HG02970 (cell line): ENCODE measurements at regions not wholly inside any gene's neighbourhood (a gene's known extent, or its start where the extent isn't known, plus 50 kb on each side); places are given as distances from the start of the nearest gene placed in this dataset.

Experiments
- ATAC-seq: cut with Tn5 transposase; IDR thresholded peaks from one replicate; pipeline ENCODE4 v1.9.1; 2021; ENCODE audit warnings: mild to moderate bottlenecking, moderate library complexity, moderate number of reproducible peaks; ENCODE audit not compliant: unreplicated experiment, low FRiP score

DNA sequence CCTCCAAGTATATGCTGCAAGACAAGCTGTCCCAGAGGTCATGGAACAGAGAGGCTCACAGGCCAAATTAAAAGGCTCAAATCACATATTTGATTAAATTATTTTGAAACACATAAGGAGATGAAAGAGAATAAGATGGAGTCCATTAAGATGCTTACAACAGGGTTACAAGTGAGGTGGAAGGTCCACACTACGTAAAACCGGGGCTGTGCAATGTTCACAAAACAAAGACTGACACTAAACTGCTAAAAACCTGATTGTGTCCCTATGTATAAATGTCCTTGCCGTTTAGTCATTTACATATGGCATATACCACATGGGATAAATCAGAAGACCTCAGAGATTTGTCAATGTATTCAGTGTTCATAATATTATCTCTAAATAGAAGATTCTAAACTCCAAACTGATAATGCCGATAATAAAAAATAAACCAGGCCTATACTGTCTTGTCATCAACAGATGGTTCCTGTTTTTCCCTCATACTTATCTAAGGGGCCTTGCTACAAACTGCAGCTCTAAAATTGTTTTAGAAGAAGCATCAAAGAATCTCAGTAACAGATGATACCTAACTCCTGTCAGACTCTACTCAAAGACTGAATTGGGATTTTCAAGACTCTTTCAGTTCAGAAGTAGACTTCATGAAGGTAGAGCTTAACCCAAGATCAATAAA is 51.8 kb upstream of the RIPOR2 start:
- ATAC-seq: no peak

DNA sequence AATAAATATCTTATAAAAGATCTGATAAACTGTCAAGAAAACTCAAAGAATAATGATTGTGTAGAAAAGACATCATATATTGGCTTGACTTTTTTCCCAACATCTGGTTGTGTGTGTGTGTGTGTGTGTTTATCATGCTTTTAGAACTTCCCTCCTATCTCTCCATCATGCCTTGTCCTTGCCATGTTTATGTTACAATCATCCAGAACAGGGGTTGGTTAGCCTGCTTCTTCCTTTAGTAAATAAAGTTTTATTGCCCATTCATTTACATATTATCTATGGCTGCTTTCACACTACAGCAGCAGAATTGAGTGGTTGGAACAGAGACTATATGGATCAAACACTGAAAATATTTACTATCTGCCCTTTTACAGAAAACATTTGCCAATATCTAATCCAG is 52.8 kb upstream of the RIPOR2 start:
- ATAC-seq: no peak

DNA sequence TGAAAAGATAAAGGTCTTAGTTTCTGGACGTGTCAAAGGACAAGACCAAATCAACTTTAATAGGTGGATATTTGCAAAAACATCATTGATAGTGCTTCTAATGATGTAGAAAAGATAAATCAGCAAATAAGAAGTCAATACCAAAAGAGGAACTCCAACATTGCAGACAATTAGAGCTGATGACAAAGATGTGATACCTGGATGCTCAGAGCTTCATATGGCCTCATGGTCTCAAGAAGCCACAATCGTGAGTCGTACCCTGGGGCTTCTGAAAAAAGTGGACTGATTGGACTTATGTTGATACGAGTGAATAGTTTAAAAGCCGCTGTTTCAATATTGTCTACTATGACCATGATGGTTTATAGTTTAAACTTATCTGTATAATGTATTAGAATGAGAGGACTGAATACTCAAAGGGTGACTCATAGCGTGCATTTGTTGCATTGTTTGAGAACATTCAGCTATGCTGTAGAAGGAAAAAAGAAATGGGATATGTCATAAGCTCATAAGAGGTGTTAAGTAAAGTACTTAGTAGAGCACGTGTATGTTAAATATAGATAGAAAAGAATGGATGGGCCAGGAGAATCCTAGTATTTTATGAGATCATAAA is 54.6 kb upstream of the RIPOR2 start:
- ATAC-seq: no peak

DNA sequence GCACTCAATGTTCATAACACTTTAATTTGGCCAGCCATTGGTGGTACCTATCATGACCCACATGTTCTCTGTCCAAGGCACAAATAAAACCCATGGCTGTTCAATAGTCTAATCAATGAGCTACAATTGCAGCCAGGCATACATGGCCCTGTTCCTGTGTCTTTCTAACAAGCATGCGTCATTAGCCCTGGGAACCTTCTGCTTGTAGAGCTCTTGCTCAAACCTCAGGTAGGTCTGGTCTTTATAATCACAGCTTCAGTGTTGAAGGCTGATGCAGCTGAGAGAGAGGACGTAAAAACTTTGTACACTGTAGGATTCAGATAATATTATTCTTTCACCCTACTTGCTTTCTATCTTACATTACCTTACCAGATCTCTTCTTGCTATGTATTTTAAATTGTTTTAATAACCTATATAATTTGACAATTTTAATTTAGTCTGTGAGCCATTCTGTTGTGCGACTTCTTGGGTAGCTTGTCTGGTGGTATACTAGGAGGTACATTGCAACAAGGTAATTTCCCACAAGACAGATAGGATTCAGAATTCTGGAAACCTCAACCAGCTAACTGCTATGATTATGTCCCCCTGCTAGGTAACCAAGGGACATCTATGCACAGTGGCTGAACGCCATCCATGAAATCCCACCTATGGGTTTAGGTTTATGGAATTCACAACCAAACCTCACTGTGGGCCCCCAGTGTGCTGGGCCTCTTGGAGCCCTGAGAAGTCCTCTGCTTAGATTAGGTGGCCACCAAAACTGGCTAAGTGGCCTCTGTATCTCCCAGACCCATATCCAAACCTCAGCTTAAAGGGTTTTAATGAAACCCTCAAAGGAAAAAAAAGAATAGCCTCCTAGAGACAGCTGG is 55.4 kb upstream of the RIPOR2 start:
- ATAC-seq: no peak

DNA sequence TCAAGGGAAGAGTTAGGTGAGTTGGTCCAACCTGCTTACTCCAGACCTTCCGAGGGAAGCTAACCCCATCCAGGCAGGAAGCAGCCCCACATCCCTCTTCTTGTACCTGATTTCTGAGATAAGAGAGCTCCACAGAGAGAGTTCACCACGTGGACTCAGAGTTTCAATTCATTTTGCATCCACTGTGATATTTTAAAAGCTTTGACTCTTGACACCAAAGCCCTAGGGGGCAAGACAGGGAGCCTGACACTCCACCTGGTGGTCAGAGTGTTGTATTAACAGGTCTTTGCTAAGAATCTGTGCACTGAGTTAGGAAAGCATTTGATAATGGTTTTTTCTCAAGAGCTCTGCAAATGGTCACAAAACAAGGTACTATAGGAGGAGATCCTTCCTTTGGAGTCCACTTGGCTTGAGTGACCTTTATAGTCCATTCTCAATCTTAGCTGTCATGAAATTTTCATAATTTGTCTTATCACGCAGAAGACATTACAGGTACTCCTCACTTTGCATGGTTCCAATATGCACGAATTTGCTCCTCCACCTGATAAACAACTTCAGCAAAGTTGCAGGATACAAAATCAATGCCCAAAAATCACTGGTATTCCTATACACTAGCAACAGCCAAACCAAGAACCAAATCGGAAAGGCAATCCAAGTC is 56.2 kb upstream of the RIPOR2 start:
- no peak for ATAC-seq

DNA sequence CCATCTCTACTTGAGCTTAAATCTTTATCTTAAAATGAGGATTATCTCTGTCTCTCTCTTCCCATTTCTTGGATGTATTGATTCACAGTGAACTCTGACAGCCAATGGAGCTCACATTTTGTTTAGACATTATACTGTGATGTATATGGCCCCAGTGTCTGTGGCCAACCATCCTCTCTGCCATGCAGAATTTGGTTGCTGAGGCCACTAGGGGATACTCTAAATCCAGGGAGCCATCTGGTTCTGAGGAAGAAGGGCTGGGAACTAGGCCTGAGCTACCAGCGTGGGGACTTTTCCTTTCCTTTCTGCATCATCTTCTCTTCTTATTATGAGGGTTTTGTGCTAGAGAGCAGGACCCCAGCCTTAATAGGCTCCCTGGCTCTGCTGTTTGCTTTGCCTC is 59.1 kb upstream of the RIPOR2 start:
- ATAC-seq: no peak

DNA sequence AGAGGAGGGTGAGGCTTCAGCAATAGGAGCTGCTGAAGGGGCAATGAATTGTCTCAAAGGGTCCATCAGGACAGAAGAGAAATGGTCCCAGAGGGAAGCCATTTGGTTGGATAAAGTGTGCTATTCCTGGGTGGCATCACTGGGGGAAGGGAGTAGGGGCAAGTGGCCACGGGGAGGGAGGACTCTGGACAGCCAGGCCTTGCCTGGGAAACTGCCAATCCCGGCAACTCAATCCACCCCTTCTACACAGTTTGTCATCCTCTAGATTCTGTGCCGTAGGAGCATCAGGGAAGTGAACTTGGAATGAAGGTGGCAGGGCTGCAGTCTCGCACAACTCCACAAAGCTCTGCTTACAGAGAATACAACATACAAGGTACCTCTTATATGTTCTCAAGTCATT is 59.5 kb upstream of the RIPOR2 start:
- ATAC-seq: no peak

DNA sequence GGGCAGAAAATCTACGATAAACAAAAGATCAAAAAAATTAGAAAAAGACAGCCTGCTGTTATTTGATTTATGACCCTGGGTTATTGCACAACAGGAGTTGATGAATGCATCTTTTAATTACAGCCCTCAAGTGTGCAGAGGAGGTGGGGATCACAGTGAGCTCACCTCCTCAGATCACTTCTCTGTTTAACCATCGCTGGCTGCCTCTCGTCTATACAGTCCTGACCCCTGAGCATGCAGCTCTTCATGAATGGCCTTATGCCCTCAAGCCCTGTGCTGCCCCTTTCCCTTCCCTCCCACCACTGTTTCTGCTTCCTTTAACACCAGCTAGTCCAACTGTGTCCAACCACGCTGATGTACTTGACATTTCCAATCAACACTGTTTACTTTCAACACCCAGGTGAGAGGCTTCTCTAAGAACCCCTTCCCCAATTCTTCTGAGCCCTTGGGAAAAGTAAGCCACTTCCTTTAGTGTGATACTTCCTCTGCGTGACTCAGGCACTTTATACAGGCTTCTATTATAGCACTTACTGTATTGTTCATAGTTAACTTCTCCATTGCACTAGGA is 60.6 kb upstream of the RIPOR2 start:
- no peak for ATAC-seq

DNA sequence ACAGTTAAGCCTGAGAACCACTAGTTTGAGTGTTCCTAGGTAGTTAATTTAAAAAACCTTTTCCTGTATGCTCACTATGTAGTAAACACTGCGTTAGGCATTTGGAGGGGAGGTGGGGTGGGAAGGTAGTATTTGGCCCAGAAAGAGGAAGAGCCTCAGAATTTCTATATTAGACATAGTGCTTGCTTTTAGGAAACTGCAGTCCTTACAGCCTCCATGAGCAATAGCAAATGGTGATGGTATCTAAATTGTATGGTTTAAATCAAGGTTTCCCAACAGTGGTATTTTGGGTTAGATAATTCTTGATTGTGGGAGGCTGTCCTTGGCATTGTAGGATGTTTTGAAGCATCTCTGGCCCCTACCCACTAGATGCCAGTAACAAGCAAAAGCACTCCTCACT is 61.5 kb upstream of the RIPOR2 start:
- no peak for ATAC-seq

DNA sequence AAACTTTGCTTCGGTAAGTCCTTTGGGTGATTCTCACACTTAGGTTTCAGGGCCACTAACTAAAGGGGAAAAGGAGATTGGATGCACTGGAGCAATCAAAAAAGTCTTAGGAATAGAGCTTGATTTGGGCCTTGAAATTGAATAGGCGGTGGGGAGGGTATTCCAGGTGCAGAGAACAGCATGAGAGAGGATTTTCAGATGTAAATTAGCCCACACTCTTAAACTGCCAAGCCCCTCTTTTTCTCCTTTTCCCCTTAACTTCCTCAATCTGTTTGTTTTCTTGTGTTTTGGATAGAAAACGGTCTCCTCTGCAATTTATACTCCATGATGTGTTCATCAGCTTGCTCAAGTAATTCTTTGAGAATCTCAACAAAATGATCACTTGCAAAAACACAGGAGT is 62.1 kb upstream of the RIPOR2 start:
- no peak for ATAC-seq

DNA sequence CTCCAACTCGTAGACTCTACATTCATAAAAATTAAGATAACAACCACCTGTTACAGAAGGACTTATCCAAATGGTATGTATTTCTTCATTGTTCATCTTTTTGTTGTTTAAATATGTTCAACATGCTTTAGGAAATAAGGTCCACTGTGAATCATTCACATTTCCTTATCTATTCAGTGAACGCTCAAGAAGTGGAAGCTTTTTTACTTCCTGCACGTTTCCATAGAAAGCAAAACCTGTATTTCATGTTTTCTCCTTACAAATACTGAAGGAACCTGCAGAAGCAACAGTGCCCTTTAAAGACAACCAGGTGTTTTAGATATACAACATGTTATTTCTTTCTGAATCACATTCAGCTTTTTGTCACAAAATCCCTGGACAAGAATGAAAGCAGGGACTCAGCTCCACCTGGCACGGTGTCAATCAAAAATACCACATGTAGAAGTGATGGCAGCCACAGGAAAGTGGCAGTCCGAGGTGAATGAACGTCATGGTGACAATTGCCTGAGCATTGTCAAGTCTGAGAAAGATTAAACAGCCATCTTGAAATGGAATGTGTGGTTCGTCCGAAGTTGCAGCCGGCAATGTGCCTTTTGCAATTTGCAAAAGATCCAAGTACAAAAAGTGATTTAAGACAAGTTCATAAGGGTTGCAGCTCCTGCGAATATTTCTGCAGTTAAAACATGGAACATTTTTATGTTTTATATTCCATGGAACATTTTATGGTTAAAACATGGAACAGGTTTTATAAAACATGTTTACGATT is 66.7 kb upstream of the RIPOR2 start:
- no peak for ATAC-seq

DNA sequence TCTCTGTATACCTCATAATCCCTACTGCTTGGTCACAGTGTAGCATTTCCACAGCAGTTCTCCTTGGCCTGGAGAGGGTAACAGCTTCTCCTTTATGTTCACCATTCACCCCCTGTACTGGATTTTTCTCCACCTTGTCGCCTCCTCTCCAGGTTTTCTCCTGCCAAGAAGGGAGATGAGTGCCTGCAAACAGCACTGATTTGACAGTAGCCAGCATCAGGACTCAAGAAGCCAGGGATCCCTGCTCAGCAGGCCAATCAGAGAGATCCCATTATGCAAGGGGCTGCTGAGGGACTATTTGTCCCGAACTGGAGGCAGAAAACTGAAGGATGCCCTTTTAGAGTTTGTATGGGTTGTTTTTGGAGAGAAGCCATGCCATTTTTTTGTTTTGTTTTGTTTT is 68.6 kb upstream of the RIPOR2 start:
- ATAC-seq: no peak

DNA sequence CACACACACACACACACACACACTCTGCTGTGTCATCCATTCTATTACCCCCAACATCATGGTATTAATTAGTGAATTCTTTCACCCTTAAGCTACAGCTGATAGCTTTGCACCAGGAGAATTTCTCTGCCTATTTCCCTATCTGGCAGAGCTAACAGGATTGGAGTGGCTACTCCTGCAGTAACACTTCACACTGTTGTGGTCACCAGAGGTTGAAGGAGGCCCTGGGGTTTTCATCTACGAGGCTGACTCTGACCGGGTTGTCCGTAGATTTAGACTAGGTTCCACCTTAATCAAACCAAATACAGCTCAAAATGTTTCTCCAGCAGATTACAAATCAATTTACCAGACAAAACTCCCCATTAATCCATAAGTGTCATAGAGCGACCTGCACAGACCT is 69.2 kb upstream of the RIPOR2 start:
- no peak for ATAC-seq

DNA sequence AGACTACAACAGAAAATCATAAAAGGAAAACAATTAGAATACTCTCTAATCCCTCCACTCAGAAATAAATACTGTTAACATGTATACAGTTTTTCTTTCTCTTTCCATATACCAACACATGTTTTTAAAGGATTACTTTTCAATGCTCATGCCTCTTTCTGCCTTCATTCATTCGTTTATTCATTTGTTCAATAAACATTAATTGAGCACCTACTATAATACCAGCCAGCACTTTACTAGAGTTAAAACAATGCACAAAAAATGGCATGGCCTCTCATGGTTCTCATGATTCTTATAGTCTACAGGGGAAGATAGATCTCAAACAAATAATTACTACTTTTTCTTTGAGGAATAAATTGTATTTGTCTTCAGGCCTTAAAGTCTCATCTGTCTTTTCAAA is 70.3 kb upstream of the RIPOR2 start:
- no peak for ATAC-seq

DNA sequence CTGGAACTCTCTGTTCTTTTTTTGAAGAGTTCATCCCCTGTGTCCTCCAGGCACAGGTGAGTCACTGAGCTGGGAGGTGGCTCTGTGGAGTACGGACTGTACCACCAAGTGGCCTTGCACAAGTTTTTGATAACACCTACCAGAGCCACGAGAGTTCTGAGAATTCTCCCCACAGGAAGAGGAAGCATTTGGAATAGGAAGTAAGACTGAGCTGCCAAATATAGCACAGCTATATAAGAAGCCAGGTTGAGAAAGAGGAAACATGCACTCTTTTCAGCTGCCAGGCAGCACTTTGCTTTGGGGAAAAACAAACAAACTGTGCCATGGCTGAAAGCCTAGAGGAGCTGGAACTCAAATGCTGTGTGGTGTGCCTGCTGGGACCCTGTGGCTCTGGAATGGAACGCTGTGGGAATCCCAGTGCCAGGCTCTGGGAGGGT is 70.8 kb upstream of the RIPOR2 start:
- no peak for ATAC-seq

DNA sequence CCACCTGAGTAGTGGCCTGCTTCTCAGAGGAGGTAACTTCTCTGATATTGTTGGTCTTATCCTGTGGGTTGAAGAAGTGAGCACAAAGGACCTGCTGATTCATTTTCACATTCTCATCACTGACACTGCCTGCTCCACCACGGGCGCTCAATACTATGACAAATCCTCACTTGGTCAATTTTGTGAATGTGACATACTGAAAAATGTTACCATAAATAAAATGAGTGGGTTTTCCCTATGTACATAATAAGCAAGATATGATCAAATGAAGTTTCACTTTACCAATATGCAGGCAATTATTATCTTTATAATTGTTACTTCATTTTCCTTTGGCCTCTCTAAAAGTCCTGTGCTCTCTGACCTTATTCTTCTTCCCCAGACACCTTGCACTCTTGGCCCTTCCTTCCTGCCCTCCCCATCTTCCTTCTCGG is 71.5 kb upstream of the RIPOR2 start:
- no peak for ATAC-seq

DNA sequence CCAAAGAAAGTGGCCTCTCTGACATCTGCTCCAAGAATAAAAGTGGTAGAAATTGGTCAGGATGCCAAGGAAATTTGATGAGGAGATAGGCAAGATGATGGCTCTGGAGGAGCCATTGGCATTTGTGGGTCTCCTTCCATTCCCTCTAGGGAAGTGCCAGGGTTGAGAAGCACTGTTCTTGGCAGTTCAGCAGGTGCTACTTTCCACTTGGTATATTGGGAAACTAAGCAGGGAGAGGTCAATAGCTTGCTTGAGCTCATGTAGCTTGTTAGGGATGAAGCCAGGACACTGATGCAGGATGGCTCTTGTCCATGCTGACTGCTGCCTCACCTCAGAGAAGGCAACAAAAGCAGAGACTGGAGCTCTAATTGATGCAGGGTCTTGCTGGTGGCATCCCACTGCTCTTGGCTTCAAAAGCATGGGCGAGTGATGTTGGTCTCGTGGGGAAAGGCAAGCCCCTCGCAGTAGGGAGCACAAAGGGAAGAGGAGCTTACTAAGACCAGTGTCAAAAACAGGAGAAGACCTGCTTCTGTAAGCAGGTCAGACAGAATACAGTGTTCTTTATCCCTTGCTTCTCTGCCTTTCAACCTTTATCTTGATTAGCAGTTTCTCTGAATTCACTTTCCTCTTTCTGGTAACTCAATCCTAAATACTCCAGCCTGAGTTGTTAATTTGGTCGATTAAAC is 73.1 kb upstream of the RIPOR2 start:
- no peak for ATAC-seq

DNA sequence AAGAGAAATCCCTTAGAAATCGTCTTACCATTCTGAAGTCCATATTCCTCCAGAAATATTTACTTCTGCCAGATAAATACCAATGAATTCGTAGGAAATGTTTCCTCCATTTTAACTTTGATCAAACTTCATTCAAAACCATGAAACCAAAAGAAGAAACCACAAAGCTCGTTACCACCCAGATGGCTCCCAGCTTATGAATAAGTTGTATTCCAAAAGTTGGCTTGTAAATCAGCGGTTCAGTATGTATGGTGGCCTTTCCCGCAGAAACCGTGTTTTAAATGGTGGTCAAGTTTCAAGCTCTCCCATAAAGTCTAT is 73.6 kb upstream of the RIPOR2 start:
- no peak for ATAC-seq

DNA sequence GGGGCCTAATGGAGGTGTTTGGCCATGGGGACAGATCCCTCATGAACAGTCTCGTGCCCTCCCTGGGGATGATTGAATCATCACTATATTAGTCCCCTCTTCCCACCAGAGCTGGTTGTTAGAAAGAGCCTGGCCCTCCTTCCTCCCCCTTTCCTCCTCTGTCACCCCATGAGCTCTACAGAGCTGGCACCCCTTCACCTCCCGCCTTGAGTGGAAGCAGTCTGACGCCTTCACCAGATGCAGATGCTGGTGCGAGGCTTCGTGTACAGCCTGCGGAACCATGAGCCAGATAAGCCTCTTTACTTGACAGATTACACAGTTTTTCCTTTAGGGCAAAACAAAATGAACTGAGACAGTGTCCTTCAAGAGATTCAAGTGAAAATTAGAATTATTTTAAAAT is 74.4 kb upstream of the RIPOR2 start:
- ATAC-seq: no peak
